ENCODE measurements at regions not wholly inside any gene's neighbourhood (a gene's known extent, or its start where the extent isn't known, plus 50 kb on each side); places are given as distances from the start of the nearest gene placed in this dataset.

DNA sequence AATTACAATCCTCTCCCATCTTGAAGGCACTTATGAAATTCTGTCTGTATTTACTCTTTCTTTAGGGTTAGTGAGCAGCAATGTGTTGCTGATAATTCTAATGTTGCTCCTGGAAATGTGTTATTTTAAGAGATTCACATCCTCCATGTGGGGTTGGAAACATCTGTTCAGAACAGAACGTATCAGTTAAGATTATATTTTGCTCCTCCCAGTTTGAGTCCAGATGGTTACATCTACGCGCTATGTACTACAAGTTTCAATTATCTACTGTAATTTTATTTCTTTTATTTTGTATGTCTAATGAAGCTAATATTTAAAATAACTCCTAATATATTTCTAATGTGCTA, 250.6 kb upstream of the KLF6 start:
- no peak for FAIRE-seq

- no peak for FAIRE-seq
These were observed 250.0 kb upstream of the KLF6 start for GRCh38 chr10:4034907-4035598.

DNA sequence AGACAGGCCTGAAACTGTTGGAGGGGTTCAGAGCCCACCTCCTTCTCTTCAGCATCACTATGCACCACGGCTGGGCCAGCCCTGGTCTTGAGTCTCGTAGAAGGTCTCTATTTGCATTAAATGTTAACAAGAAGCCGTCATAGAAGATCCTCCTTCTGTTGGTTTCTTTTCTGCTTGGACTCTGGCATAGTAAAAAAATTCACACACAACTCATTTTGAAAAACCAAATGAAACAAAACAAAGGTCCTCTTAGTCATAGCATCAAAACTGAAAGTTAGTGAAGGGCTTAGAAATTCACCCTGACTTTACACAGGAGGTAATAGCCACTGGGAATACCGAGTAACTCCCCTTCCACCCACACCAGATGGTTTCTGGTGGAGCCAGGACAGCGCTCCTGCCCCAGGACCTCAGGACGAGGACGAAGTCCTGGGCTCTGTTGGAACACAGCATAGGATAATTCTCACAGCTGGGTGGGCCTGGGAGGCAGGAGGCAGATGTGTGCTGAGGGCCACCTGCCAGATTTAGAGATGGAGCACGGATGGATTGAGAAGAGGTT, 248.4 kb upstream of the KLF6 start:
- FAIRE-seq = no peak

GRCh38 chr10:4029866-4030265, 244.9 kb upstream of the KLF6 start:
- no peak for FAIRE-seq

- FAIRE-seq = no peak
These were observed 244.0 kb upstream of the KLF6 start for GRCh38 chr10:4028854-4029583.

- FAIRE-seq = no peak
These were observed 243.0 kb upstream of the KLF6 start for GRCh38 chr10:4028027-4028471.

- no peak for FAIRE-seq
These were observed 240.3 kb upstream of the KLF6 start for GRCh38 chr10:4025339-4025738.

DNA sequence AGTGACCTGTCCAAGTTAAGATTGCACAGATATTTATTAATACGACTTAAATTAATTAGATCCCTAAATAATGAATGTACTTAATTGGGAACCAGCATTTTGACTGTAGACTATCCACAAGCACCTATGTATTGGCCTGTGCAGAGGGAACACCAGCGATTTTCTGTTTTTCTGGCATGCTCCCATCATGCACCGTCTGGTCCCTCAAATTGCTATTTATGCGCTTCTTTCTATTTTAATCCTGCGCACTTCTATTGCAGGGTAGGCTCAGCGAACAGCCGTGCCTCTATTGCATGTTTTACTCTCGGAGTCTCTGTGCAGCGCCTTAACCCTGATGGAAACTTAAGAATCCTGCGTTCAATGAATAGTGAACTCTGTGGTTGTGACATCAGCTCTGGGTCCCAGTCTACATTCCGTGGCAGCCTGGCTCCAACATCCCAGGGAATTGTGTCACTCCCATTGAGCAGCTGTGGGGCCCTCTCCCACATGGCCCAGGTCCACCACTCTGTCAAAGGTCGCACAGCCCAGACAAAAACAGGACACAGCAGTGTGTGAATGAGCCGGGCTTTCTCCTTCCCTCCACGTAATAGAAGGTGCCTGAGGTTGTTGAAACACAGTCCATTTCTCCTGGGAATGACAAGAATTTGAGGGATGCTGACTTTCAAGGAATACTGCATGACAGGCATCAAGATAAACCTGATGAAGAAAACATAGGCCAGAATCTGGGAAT, 239.7 kb upstream of the KLF6 start:
- no peak for FAIRE-seq

DNA sequence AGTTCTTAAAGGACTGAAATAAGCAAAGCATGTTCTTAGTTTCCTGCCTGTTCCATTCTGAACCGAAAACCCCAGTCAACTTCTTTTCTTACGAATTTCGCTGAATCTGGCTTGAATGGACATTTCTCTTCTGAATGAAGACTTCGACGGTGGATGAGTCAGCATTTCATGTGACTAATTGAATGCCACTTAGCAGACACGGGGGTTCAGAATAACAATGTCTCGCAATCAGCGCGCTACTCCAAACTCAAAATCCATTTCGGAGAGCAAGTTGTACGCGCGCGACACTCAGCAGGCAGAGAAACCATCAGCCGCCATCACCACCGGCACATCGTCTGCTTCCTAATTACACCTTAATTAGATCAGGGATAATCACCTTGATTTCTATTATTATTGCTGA, 239.0 kb upstream of the KLF6 start:
- no peak for FAIRE-seq

GRCh38 chr10:4022473-4022872, 237.5 kb upstream of the KLF6 start:
- FAIRE-seq = no peak

- no peak for FAIRE-seq
These were observed 235.6 kb upstream of the KLF6 start for GRCh38 chr10:4020631-4021030.

- no peak for FAIRE-seq
These were observed 233.1 kb upstream of the KLF6 start for GRCh38 chr10:4018054-4018511.

DNA sequence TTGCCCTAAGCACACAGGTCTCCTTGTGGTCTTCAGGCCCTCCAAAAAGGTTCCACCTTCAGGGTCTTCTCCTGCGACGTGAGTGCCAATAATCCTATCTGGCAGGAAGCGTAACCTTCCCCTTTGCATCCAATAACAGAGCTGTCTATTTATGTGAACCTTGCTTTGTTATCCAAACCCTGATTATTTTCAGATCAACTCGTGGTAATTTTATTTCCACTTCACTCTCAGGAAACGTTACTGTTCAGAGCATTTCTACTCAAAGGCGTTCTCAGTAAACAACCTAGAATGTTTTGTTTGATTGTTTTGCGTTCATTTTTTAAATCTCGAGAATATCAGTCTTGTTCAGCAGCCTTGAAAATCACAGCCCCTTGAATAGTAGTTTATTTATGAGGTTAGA, 232.3 kb upstream of the KLF6 start:
- FAIRE-seq = no peak

DNA sequence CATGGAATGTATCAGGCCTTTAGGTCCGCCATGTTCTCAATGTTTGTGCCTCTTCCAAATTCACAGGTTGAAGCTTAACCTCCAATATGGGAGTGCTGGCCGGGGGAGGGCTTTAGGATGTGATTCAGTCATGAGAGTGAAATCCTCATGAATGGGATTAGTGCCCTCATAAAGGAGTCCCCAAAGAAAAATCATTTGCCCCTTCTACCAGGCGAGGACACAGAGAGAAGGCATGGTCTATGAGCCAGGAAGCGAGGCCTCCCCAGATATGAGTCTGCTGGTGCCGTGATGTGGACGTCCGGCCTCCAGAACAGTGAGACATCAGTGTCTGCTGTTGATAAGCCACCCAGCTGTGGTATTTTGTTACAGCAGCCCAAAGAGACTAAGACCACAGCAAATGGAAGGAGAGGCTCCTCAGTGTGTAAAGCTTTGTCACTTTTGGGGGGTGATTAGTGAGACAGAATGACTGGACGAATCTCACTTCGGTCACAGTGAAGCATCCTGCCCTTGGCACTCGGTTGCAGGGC, 231.3 kb upstream of the KLF6 start:
- no peak for FAIRE-seq

GRCh38 chr10:4013651-4014121, 228.7 kb upstream of the KLF6 start:
- FAIRE-seq = no peak

DNA sequence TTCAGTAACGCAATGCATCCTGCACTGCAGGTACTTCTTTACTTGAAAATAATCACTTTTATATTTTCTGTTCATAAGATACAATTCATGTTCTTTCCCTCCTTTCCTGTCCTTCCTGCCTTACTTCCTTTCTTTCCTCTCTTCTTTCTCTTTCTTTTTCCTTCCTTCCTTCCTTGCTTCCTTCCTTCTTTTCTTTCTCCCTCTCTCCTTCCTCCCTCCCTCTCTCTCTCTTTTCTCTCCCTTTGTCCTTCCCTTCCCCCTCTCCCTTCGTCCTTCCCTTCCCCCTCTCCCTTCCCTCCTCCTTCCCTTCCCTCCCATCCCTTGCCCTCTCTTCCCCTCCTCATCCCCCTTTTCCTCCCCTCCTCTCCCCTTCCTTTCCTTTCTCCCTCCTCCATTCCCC, 227.8 kb upstream of the KLF6 start:
- no peak for FAIRE-seq

GRCh38 chr10:4011136-4011812, 226.3 kb upstream of the KLF6 start:
- no peak for FAIRE-seq

GRCh38 chr10:4008676-4009382, 223.8 kb upstream of the KLF6 start:
- FAIRE-seq = no peak

DNA sequence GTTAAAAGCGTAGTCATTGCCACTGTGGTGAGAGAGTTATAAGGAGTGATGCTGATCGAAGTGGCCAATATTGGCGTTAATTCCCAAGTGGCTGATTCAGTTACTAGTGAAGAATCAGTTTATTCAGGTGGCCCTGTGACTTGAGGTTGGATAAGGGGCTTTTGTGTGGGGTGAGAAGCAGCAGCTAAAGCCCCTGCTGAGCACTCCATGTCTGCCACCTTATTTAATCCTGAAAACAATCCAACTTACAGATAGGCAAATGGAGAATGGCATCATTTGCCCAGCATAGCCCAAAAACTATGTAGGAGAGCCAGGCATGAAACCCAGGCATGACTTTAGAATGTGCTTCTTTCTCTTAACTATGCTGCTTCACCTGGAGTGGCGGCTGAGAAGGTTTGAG, 222.8 kb upstream of the KLF6 start:
- no peak for FAIRE-seq

DNA sequence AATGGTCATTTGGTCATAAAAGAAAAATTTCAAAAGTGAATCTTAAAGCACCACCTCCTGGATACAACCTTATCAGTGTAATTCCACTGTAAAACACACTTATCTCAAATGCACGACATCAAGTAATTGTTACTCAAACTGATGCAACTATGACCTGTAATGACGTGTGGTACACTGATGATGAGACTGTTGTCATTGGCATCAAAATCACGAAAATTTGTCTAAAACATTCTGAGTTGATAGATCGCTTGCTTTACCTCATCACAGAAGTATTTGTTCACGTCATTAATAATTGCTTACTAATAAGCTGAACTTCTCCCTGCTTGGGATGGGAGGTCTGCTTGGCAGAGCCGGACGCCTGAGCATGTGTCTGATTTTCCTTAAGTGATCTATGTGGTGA, 221.8 kb upstream of the KLF6 start:
- no peak for FAIRE-seq

GRCh38 chr10:4006051-4006450, 221.0 kb upstream of the KLF6 start:
- no peak for FAIRE-seq

DNA sequence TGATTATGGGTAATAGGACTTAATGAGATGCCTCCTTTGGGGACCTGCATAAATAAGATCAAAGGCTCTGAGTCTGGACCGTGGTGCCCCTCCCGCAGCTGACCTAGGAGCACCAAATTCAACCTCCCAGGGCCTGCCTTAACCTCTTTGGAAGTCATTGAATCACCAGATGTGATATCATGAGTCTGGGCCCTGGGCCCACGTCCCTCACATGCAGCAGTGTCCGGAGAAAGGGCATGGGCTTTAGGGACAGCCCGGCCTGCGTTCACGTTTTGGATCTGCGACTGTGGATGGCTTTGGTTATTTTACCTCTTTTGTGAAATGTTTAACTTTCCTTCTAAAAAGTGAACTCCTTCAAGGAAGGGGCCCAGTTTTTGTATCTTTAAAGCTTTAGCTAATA, 220.0 kb upstream of the KLF6 start:
- no peak for FAIRE-seq
